ENCODE measurements at regions not wholly inside any gene's neighbourhood (a gene's known extent, or its start where the extent isn't known, plus 50 kb on each side); places are given as distances from the start of the nearest gene placed in this dataset.
"Not testable (repeated sequence)": the region's sequence is repeated elsewhere in the genome, so short reads cannot be mapped to it uniquely, and the experiment has no call there.

DNA sequence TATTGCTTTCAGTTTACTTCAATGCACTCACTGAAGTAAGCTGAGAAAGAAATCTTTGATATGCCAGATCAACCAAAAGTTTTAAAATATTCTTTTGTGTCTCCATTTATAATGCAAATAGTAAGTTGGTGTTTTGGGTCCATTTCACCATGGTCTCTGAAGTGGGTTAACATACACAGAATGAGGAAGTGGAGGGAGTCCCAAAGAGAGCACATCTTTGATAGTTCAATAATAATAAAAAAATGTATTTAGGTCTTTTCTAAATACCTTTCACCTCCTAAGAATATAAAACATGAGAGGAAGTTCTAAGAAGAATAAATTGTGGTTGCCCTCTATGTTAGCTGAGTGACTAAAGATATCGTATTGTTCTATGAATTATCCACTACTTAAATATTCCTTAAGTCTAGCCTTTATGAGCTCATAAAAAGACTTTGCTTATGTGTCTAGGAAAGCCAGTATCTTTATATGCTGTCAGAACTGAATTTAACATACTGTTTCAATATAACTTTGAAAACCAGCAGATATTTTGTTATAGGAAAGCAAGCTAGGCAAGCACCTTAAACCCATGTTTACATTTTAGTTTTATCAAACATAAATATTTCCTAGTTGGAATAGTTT lies 148.7 kb upstream of the ZEB2 start:
- ATAC-seq (no peak), DNase-seq (no peak)
- intact Hi-C loops (cut with DNase I, micrococcal nuclease): no loop called here

DNA sequence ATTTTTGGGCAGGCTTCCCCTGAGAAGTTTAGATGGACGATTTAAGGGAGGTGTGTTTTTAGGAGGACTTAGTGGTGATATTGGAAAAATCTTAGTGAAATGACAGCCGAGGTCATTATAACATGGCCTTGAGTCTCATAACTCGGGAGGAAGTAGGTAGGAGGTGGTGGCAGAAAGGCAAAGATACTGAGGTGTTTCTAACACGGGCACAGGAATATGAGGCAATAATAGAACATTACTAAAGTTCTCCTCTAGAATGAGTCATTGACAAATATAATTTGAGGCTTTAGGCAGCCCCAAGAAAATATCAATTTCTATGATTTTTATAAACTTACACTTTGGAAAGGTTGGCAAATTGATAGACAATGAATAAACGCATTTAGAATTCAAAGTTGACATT lies 146.1 kb upstream of the ZEB2 start:
- intact Hi-C loops (cut with DNase I, micrococcal nuclease): no loop called here
- no peak for DNase-seq
- ATAC-seq: no peak

DNA sequence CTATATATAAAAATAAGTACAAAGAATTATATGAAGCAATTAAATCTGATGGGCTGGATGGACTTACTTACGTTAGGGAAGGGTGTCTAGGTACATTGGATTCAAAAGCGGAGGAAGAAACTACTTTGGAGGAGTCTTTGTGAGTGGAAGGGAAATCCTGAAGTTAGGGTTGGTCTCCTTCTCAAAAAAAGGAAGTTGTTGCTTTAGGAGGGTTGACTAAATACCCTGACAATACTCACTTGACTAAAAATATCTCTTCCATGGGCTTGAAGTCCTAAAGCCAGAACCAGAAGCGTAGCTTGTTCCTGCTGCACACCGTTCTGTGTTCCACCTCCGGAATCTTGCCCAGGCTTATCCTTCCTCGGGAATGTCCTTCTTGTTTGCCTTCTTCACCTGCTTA lies 143.3 kb upstream of the ZEB2 start:
- intact Hi-C loops (cut with DNase I, micrococcal nuclease): no loop called here
- DNase-seq (no peak), ATAC-seq (no peak)

DNA sequence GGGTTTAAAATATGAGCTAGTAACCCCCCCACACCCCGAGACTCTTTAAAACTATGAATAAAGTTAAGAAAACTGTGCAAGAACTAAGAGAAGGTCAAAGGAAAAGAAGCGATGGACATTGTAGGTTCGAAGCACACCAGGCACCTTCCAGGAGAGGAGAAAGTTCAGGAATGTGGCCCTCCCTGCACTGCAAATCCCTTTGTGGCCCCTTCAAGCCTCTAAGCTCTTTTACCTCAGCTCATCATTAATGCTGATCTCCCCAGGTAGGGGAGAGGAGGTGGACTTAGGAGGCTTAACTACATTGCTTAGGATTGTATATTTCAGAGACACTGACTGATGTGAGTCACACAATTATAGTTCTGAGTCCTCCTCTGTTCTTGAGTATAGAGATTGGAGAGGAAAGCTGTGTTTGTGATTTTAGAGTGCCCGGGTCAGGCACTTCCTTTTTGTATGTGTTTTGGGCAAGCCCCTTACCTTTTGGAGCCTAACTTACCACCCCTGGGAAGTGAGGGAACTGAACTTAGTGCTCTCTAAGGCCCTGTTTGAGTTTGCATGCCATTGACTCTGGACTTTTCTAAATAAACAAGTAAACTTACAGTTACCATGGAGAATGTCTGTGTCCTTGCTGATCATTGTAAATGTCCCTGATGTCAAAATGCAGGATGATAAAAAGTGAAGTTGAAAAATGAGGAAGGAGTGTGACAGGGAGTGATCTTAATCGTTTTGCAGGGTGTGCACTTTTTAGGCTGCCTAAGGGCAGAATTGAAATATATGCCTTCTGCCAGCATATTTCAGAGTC lies 140.8 kb upstream of the ZEB2 start:
- DNase-seq (no peak), ATAC-seq (no peak)
- intact Hi-C loops (cut with DNase I, micrococcal nuclease): no loop called here

DNA sequence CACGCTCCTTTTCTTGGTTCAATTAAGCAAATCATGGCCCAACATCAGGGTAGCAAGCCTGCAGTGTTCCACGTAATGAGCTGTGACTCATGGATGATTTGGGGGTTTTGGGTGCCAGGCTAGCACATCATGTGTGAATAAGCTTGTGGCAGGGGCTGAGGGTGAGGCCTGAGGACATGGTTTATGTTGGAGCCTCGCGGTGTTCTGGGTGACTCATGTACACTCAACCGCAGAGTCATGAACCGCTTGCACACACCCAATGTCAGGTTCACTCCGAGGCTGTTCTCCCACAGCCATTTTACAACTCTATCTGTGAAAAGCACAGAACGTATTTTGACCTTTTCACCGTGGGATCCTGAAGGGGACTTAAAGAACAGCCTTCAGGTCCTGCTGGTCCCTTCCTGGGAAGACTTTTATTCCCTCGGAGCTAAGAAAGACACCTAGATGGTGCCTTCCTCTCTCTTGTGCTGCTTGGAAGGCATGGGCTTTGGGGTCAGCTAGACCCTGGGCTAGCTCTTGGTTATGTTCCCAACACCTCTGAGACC lies 139.9 kb upstream of the ZEB2 start:
- peak in 1 of 2 donors; percentile 30 for DNase-seq
- no peak for ATAC-seq
- intact Hi-C loops (cut with DNase I, micrococcal nuclease): no loop called here

DNA sequence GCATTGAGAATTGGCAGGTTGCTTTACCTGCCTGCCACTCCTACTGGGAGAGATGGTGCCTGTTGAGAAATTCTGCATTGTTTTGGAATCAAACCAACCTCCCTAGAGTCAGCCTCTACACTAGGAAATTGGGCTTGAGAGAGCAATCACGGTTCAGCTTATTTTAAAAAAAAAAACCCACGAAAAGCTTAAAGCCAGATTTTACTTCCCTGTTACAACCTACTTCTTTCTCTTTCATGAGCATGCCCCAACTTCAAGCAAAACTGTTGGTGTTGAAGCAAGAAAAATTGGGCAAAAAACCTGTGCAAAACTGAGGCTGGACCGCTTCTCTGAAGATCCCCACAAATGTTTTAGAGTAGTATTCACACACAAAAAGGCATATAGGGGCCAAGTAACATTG lies 134.6 kb upstream of the ZEB2 start:
- no peak for ATAC-seq
- intact Hi-C loops (cut with DNase I, micrococcal nuclease): no loop called here

DNA sequence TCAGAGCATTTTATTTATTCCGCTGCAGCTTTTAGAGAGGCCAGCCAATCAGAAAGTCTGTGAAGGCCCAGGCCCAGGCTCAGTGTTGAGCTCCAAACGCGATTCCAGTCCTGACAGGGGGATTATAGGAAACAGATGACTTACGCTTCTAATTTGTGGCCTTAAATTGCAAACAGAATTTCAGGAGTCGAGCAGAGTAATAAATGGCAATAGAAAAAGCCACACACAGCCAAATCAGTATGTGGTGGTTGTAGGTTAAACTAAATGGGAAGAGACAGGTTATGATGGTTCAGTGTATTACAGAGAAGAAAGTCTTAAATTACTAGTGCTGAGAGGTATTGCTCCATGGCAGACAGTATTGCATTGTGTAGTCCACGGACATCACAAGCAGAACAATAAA lies 131.0 kb upstream of the ZEB2 start:
- no peak for ATAC-seq
- DNase-seq: no peak
- intact Hi-C loops (cut with DNase I, micrococcal nuclease): no loop called here

More for the DNA sequence above, 134.6 kb upstream of the ZEB2 start:
- DNase-seq: no peak

DNA sequence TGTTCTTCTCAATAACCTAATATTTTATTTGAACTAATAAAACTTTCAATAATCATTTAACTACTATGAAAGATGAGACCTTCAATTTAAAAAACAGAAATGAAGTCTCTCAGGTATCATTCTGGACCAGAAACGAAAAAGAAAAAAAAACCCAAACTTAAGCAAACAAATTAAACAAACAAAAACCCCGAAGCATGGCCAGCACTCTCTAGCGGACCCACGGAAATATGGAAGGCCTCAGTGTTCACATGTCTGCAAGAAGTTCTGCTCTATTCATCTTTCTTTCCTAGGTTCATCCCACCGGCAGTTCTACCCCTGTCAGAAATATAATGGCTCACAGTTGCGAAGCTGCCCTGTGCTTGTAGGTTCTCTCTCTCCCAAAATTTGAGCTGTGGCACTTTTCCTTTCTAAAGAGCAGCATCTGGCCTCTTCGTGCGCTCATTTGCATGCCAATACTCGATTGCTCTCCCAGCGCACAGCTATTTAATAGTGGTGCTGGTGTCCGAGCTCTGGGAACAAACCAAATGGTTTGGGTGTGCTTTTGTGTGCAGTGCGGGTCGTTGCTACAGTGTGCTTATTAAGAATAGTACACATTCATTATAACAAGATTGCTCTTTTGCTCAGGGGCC lies 129.0 kb upstream of the ZEB2 start:
- no peak for ATAC-seq
- no peak for DNase-seq
- intact Hi-C loops (cut with DNase I, micrococcal nuclease): no loop called here

DNA sequence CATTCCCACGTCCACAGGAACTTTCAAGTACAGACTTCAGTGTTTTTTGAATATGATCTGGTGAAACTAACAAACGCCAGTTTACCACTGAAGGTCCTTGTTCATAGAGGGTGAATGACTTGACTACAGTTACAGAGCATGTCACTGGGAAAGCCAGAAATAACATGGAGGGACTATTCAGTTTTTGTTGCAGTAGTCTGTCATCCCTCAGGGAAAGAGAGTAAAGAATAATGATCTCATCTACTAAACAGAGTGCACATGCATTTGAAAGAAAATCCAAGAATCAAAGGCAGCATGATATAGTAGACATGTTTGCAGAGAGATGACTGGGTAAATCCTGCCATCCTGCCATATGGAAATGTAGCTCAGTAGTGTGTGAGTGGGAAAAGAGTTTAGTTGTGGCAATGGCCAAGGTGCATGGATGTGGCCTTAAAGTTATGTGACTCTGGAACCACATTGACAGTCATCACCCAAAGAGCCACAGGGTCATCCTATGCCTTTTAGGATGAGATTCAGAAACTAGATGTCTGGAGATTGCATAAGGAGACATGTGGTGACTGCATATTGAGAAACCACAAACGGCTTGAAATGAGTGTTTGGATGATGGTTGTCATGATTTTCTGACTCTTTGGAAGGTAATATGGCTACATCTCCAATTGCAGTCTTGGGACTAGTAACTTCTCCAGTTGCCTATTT lies 125.3 kb upstream of the ZEB2 start:
- no peak for ATAC-seq
- DNase-seq: no peak
- intact Hi-C loops (cut with DNase I, micrococcal nuclease): no loop called here

DNA sequence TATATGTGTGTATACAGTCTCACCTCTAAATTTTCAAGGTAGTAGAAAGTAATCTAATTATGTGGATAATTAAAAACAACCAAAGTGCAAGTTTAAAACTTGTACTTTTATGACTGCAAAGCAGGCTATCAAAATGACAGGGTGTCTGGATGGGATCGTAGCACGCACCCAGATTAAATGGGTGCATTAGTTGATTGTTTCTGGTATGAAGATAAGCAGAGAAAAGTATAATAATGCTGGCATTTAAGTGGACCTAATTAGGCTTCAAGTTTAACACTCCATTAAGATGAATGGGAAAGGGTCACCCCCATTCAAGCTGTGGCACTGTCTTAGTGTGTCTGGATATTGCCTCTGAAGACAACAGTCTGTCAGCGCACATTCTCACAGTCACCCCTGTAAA lies 124.6 kb upstream of the ZEB2 start:
- intact Hi-C loops (cut with DNase I, micrococcal nuclease): no loop called here
- ATAC-seq (no peak), DNase-seq (no peak)

DNA sequence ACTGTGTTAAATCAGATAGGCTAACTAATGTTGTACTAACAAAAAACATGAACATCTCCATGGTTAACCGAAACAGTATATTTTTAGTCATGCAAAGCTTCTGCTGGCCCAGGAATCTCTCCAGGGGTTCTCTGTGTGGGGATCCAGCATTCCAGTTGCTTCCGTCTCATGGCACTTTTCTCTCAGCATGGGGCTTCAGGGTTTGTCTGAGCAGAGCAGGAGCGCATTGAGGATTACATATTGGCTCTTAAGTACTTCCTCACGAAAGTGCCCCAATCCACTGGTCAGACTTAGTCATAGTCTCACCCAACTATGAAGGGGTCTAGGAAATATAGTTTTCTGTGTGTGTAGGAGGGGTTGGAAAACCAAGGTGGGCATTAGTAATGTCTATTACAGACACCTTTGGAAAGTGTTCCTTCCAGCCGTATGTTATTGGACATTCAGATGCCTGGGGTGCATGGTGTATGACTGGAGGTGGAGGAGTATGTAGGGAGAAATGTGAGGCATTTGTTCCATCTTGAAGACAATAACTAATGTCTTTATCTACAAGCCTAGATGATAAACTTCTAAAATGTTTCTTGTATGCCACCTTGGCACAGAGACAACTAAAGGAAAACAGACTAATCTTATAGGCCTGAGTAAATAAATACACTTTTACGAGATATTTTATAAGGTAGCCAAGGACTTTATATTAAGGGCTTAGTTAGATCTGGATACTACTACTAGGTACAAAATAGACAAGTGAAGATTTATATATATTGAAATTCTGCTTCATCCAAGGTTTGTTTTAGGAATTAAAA lies 123.8 kb upstream of the ZEB2 start:
- intact Hi-C loops (cut with DNase I, micrococcal nuclease): no loop called here
- DNase-seq (no peak), ATAC-seq (no peak)

DNA sequence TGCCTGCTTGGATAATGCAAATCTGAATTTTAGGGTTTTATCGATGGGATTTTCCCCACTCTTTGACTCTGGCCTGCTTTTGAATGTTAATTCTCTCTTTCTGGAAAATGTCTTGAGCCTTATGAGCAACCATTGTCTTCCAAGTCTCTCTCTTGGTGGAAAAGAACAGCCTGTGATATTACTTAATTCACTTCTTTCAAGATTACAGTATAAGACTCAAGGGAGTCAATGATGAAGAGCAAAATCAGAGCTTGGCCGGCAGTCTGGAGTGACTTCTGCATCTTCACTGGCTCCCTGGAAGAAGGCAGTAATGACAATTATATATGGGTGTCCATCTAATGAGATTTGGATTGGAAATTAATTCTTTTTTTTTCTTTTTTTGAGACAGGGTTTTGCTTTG lies 122.9 kb upstream of the ZEB2 start:
- intact Hi-C loops (cut with DNase I, micrococcal nuclease): no loop called here
- no peak for ATAC-seq
- DNase-seq: no peak

DNA sequence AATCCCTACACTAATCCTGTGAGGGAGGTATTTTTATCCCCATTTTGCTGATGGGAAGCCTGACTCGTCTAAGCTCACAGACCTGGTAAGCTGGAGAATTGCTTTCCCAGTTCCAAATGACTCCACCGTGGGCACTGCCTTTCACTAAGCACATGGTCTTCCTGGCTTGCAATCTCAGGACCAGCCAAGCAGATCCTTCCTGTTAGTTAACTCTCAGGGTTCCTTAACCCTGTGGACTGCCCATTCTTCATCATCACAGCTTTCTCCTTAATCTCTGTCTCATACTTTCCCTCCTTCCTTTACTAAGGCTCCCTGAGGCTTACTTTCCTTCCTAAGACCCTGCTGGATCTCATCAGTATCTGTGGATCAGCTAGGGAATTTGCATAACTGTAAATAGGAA lies 122.2 kb upstream of the ZEB2 start:
- ATAC-seq: no peak
- no peak for DNase-seq

DNA sequence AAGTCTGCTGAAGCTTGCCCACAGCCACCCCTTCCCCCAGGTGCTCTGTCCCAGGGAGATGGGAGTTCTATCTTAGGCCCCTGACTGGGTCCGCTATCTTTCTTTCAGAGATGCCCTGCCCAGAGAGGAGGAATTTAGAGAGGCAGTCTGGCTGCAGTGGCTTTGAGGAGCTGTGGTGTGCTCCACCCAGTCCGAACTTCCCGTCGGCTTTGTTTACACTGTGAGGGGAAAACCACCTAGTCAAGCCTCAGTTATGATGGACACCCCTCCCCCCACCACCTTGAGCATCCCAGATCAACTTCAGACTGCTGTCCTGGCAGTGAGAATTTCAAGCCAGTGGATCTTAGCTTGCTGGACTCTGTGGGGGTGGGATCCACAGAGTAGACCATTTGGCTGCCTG lies 118.3 kb upstream of the ZEB2 start:
- DNase-seq; intact Hi-C loops (cut with DNase I, micrococcal nuclease); ATAC-seq: not testable (repeated sequence)

More for the DNA sequence above, 122.2 kb upstream of the ZEB2 start:
- intact Hi-C loops (cut with DNase I, micrococcal nuclease): no loop called here

DNA sequence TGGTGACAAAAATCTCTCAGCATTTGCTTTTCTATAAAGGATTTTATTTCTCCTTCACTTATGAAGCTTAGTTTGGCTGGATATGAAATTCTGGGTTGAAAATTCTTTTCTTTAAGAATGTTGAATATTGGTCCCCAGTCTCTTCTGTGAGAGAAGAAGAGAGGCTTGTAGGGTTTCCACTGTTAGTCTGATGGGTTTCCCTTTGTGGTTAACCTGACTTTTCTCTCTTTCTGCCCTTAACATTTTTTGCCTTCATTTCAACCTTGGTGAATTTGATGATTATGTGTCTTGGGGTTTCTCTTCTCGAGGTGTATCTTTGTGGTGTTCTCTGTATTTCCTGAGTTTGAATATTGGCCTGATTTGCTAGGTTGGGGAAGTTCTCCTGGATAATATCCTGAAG lies 116.9 kb upstream of the ZEB2 start:
- DNase-seq; intact Hi-C loops (cut with DNase I, micrococcal nuclease); ATAC-seq: not testable (repeated sequence)

DNA sequence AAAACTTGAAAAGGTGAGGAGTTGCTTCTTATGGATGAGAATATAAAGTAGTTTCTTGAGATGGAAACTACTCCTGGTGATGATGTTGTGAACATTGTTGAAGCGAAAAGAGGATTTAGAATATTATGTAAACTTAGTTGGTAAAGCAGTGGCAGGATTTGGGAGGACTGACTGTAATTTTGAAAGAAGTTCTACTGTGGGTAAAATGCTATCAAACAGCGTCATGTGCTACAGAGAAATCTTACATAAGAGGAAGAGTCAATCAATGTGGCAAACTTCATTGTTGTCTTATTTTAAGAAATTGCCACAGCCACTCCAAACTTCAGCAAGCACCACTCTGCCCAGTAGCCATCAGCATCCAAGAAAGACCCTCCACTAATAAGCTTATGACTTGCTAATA lies 112.9 kb upstream of the ZEB2 start:
- intact Hi-C loops (cut with DNase I, micrococcal nuclease): no loop called here
- DNase-seq (no peak), ATAC-seq (no peak)

DNA sequence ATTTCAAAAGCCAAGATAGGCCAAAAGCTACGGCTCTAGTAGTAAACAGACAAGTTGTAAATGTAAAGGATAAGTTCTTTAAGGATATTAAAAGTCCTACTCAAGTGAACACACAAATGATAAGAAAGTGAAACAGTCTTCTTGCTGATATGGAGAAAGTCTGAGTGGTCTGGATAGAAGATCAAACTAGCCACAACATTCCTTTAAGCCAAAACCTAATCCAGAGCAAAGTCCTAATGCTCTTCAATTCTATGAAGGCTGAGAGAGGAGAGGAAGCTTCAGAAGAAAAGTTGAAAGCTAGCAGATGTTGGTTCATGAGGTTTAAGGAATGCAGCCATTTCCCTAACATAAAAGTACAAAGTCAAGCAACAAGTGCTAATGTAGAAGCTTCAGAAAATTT lies 111.7 kb upstream of the ZEB2 start:
- intact Hi-C loops (cut with DNase I, micrococcal nuclease): no loop called here
- ATAC-seq (no peak), DNase-seq (no peak)

DNA sequence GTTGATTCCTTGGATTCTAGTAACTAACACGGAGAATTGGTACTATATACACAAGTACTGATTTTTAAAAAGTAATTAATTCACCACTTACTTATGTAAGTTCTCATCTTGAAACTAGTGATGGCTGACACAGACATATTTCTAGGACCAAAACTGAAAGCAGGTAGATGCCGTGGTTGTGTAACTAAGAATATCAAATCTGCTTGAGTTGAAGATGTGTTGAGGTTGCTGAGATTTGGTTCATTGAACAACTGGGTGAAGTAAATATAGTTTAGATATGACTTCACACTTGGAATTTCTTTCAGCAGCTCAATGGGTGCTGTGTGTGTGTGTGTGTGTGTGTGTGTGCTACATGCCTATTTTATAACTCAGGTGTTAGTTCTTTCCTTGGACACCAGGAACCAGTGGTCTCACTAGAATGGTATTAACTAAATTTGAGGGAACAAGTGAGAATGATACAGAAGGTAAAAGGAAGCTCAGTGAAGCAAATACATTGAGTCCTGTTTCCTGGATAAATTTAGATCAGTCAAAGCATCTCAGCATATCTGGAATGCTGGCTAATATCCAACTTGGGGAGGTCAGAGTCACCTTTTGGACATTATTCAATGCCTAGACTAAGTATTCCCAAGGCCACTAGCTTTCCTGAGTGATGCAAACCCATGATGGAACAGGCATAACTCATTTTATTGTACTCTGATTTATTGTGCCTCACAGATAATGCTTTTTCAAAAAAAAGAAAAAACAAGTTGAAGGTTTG lies 110.7 kb upstream of the ZEB2 start:
- ATAC-seq (no peak), DNase-seq (no peak)
- intact Hi-C loops (cut with DNase I, micrococcal nuclease): no loop called here

Measured in left colon (tissue), 2 donors.